NCI-H345 (cell line): ENCODE measurements at regions not wholly inside any gene's neighbourhood (a gene's known extent, or its start where the extent isn't known, plus 50 kb on each side); places are given as distances from the start of the nearest gene placed in this dataset.
"Not testable (repeated sequence)": the region's sequence is repeated elsewhere in the genome, so short reads cannot be mapped to it uniquely, and the experiment has no call there.

Experiments used
- DNase-seq: peaks from one replicate; lab custom pipeline; 2025; lab: John Stamatoyannopoulos, UW

DNA sequence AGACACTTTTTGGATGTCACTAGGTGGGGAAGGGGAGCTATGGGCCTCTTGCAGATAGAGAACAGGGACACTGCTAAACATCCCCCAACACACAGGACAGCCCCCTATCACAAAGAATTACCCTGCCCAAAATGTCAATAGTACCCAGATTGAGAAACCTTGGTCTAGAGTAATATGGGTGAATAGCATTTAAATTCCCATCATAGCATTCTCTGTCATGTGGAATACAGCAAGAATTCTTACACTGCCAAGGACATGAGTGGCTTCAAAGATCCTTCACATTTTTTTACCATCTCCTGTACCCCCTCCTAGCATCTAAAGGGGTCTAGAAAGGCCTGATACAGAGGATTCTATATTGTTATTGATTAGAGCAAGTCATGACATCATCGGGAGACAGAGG lies 83.1 kb upstream of the SSTR4 start:
- no peak for DNase-seq

DNA sequence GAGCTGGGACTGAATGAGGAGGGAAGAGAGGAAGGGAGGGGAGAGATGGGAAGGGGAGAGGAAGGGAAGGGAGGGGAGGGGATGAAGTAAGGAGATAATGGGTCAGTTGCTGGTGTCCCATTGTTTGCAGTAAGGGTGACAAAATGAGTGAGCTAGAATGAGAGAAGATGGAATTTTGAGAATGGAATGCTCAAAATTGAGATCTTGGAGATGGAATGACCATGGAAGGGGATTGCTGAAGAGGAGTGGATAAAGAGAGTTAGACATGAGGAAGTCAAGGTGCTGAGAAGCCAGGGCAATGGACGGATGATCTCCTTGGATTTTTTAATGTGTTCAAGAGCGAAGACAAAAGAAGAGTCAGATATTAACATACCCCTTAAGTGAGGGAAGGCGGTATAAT lies 80.5 kb upstream of the SSTR4 start:
- no peak for DNase-seq

DNA sequence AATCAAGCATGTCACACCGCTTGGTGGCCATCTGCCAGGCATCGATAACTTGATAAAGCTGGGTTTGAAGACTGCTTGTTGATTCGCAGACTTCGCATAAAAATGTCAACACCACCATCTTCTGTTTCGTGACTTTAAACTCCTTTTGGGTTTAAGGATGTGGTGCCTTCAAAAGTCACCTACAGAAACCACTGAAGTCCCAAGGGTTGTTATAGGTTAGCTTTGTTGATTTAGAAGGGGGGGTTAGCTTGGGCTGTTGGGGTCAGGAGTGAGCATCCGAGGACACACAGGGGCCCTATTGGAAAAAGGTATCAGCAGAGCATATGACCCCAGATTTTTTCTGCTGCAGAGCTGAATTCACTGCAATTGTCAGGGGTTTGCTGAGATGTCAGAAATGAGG lies 76.7 kb upstream of the SSTR4 start:
- DNase-seq, result no peak

DNA sequence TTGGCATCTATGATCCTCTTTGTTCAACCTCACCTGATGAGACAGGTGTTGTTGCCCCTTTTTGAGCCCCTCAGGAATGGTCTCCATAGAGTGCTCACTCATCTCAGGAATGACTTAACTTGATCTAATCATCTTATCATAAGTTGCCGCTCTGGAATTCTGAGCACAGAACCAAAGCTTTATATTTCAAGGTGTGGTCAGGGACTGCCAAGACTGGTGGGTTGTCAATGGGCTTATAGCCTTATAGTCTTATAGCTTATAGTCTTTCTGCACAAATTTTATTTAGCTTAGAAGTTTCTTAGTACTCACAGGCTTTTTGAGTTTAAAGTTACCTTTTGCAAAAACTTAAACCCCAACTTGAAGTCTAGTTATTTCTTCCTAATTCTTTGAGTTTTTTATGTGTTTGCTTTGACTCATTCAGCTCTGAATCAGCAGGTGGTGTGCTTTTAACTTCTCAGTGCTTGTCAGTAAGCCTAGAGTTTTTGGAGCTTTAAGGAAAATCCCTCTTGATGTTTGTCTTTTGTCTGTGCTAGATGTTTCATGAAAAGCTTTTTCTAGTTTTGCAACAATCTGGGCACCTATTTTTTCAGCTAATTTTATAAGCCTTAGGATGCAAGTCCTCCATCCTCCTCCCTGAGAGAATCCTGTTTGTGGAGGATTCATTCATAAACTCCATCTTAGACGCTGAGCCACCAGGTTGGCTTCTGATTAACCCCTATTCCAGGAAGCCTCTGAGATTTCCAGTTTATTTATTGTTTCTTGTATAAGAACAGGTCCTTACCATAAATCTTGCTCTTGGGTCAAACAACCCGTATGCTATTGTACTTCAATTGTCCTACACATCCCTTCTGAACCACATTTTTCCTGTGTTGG lies 72.3 kb upstream of the SSTR4 start:
- no peak for DNase-seq

DNA sequence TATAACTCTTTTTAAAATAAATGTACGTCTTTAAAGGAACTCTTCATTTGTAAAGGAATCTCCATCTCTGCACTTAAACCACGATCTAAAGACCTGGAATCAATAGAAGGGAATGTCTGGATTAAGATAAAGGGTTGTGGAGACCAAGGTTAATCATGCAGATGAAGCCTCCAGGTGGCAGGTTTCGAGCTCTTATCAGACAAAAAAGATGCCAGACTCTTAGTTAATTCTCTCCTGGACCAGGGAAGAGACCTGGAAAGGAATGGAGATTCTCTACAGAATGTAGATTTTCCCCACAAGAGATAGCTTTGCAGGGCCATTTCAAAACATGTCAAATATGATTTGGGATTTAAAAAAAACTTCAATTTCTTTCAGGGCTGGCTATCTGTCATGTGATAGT lies 71.5 kb upstream of the SSTR4 start:
- DNase-seq, result no peak

DNA sequence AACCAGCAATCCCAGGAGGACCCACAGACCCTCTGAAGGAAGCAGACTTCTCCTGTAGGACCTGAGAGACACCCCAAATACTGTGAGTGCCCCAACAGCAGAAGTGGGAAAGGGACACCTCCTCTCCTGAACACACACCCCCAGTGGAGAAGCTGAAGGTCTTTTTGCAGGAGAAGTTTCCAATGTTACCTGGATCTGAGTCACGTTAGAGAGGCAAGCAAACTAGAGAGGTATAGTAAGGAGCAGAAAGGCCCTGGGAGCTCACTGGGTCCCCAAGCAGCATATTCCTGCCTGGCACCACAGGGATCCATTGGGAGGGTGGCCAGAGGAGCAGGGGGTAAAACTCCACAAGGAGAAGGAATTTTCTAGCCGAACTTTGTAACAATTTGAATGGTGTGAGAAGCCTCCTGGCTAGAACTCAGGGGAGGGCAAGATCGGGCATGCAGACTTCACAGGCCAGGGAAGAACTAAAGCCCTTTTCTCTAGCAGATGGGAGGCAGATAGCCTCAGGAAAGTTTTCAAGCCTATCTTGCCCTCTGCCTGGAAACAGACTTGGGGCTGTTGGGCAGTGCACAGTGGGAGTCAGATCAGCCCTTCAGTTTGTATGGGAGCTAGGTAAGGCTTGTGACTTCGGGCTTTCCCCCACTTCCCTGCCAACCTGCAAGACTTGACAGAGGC lies 68.2 kb upstream of the SSTR4 start:
- no peak for DNase-seq

DNA sequence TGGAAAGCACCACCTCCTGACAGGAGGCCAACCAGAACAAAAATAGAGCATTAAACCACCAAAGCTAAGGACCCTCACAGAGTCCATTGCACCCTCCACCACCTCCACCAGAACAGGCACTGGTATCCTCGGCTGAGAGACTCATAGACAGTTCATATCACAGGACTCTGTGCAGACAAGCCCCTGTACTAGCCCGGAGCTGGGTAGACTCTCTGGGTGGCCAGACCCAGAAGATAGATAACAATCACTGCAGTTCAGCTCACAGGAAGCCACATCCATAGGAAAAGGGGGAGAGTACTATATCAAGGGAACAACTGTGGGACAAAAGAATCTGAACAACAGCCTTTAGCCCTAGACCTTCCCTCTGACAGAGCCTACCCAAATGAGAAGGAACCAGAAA lies 67.4 kb upstream of the SSTR4 start:
- not testable (repeated sequence) for DNase-seq

DNA sequence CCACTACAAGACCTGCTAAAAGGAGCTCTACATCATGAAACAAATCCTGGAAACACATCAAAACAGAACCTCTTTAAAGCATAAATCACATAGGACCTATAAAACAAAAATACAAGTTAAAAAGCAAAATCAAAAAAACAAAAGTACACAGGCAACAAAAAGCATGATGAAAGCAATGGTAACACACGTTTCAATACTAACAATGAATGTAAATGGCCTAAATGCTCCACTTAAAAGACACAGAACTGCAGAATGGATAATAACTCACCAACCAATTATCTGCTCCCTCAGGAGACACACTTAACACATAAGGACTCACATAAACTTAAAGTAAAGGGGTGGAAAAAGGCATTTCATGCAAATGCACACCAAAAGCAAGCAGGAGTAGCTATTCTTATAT lies 66.1 kb upstream of the SSTR4 start:
- DNase-seq, result not testable (repeated sequence)

DNA sequence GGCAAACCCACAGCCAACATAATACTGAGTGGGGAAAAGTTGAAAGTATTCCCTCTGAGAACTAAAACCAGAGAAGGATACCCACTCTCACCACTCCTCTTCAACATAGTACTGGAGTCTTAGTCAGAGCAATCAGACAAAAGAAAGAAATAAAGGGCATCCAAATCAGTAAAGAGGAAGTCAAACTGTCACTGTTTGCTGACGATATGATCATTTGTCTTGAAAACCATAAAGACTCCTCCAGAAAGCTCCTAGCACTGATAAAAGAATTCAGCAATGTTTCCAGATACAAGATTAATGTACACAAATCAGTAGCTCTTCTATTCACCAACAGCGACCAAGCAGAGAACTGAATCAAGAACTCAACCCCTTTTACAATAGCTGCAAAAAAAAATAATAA lies 64.0 kb upstream of the SSTR4 start:
- DNase-seq, result not testable (repeated sequence)

DNA sequence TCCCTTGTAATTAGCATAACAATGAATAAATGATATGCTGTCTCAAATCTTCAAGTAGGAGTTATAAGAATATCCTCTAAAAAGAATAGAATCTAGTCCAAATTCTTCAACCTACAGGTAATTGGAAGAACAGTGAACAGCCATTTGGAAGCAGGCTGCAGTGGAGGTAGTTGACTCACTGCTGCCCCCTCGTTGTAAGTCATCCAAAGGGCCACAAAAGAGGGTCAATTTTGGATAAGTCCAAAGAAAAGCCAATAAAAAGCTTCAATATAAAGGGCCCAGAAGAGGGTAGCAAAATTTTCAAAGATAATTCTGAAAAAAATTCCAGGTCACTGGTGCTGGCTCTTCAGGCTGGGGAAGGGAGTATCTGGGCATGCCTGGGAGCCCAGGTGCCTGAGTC lies 60.8 kb upstream of the SSTR4 start:
- no peak for DNase-seq

DNA sequence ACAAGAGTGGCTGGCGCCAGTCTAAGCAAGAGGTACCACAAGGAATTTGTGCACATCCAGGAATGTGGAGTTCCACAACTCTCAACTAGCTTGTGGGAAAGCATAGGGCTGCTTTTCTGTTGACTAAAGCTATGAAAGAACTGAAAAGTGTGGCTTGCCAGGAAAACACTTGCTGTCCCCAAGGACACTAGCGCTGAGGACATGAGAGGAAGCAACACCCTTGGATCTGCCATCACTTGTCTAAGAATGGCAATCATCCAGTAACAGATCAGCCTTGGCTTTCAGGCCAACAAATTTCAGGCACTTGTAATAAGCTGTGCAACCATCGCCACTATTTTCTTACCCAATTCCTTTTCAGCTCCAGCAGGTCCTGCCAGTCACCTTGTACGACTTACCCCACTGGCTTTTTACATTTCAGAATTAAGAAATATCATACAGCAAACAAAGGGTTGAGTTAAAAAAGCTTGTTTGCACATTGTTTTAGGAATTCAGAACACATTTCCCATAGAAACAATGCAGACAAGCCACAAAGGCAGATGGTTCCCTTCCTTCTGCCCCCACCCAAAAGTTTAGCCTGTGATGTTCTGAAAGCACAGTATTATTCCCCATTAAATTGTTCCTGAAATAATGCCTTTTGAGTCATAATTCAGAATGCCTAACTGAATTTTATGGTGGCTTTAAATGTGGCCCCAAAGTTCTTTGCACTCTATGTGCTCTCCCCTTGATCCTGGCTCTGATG lies 57.9 kb upstream of the SSTR4 start:
- DNase-seq, result no peak

DNA sequence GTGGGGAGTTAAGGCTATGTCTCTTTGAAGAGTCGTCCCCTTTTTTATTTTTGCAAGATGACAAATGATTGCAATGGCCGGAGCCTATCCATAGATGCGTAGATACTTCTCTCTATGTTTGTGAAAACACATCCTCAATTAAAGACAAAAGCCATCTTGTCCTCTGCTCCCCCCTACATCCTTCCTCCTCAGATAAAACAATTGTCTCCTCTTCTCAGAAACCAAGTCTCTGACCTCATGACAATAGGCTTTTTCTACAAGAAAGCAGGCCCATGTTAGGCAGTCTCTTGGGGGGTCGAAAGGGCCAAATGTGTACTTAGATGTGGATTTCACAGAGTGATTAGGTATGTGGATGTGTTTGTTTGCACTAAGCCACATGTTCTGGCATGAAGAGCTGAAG lies 51.1 kb upstream of the SSTR4 start:
- no peak for DNase-seq

DNA sequence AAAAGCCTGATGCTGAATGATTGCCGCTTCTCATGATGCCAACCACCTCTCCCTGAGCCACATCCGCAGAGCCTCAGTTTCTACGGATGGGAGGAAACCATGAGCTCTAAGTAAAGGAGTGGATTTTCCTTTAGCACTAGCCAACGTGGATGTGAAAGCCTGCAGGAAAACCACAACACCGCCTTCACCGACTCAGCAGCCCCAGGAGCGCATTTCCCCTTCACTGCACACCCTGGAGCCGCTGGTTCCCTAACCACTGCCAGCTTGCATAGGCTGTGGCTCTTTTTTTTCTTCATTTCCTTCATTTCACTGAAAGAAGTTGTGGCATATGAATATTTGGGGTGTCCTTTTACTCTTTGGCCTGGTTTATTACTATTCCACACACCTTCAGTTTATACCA lies 50.5 kb upstream of the SSTR4 start:
- DNase-seq, result no peak

DNA sequence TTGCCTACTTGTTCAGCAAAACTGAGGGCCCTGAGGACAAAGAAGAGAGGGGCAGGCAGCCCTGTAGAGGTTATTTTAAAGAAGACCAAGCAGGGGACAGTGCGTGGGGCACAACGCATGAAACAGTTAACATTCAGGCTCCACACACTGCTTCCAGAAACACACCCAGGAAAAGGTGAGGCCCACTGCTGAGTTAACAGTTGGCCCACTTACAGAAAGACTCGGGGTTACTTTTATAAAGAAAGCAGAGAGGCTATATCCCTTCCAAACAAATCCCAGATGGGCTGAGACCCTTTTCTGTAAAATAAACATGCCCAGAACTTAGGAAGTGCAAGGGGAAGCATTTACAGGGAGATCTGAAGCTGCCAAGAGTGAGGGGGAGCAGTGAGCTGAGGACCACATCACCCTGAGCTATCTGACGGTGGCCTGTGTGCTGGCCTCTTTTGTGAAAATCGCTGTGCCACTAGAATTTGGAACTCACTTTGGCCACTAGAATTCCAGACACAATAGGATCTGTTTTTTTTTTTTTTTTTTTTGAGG lies 49.8 kb upstream of the SSTR4 start:
- DNase-seq, result no peak
